ENCODE measurements at regions not wholly inside any gene's neighbourhood (a gene's known extent, or its start where the extent isn't known, plus 50 kb on each side); places are given as distances from the start of the nearest gene placed in this dataset.
A peak's percentile ranks its signal among the peaks of the same experiment; 100 is the strongest.
"Not testable (repeated sequence)": the region's sequence is repeated elsewhere in the genome, so short reads cannot be mapped to it uniquely, and the experiment has no call there.

DNA sequence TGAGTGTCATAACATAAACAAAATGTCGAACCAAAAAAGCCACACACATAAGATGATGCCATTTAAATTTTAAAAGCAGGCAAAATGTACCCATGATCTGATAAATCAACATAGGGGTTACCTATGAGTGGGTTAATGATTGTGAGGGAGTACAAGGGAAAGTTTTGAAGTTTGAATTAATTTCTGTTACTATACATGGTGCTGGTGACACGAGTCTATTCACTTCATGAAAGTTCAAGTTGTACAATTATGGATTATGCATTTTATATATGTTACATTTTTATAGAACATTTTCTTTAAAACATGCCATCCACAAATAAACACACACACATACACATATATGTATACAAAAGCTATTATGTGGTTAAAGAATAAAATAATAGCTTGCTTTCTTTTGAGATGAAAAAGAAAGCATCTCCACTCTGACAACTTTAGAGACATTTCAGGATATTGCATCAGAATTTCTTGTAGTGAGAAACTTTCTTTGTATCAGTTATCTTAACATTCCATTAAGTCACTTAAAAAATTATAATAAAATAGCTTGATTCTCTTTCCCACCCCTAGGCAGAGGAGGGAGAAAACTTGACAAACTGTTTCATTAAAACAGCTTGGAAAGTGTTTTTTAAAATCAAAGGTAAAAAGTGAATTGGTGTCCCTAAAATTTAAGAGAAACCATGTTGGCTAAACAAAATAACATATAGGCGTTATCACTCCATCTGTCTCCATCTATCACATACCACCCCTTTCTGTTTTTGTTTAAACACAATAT is 891.8 kb upstream of the NDST4 start:
- Histone ChIP-seq H3K4me3 (ENCODE audit: low read depth, low read length) (no peak overlapping the region), H3K27me3 (ENCODE audit: control insufficient read depth, insufficient read depth, low read length) (no peaks in the 10 kb centered on the region), H3K36me3 (ENCODE audit: control insufficient read depth, insufficient read depth, low read length) (no peaks in the 10 kb centered on the region), H3K4me1 (ENCODE audit: control insufficient read depth, insufficient read depth, low read length) (no peaks in the 10 kb centered on the region), H3K9ac (ENCODE audit: low read depth, low read length) (no peak overlapping the region), H3K9me3 (ENCODE audit: control insufficient read depth, insufficient read depth, low read length) (no peaks in the 10 kb centered on the region)

DNA sequence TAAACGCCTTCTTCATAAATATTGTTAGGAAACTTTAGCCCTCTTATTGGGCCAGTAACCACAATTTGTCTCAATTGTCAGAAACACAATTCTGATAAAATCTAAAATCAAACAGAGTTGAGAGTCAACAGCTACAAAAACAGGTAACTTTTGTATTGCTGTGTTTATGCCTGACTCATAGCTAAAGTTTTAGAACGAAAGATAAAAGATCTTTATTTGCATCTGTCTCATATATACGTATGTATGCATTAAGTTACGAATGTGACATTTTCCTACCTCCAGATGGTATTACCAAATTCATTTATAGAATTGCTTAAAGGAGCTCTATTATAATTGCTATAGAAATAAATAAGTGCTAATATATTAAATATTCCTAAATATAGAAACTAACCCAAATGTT is 887.9 kb upstream of the NDST4 start:
- Histone ChIP-seq H3K4me1 (ENCODE audit: control insufficient read depth, insufficient read depth, low read length) (no peaks in the 10 kb centered on the region), H3K4me3 (ENCODE audit: low read depth, low read length) (no peak overlapping the region), H3K27me3 (ENCODE audit: control insufficient read depth, insufficient read depth, low read length) (no peaks in the 10 kb centered on the region), H3K9ac (ENCODE audit: low read depth, low read length) (no peak overlapping the region), H3K9me3 (ENCODE audit: control insufficient read depth, insufficient read depth, low read length) (no peaks in the 10 kb centered on the region), H3K36me3 (ENCODE audit: control insufficient read depth, insufficient read depth, low read length) (no peaks in the 10 kb centered on the region)

DNA sequence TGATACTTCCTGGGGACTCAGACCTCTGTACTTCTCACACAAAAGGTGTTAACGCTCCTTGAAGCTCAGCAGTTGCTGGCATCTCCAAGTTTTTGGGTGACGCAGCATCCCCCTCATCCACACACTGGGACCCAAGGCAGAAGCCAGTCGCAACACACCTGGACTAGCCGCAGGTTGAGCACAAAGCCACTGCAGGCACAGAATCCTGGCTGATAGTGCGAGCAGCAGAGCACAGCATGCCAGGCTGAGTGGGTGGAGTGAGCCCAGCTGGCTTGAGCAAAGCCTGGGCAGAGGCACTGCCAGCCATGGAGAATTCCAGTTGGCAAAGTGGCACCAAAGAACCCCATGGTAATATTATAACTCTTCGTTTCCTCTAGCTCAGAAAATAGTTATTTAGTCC is 873.2 kb upstream of the NDST4 start:
- no peak overlapping the region for H3K4me3 ChIP-seq (ENCODE audit: low read depth, low read length)
- no peaks in the 10 kb centered on the region for H3K27me3 ChIP-seq (ENCODE audit: control insufficient read depth, insufficient read depth, low read length)
- no peak overlapping the region for H3K9ac ChIP-seq (ENCODE audit: low read depth, low read length)
- peaks cover 7% of the 10 kb centered on the region for H3K9me3 ChIP-seq (ENCODE audit: control insufficient read depth, insufficient read depth, low read length)
- no peaks in the 10 kb centered on the region for H3K36me3 ChIP-seq (ENCODE audit: control insufficient read depth, insufficient read depth, low read length)
- H3K4me1 ChIP-seq (ENCODE audit: control insufficient read depth, insufficient read depth, low read length) = no peaks in the 10 kb centered on the region

DNA sequence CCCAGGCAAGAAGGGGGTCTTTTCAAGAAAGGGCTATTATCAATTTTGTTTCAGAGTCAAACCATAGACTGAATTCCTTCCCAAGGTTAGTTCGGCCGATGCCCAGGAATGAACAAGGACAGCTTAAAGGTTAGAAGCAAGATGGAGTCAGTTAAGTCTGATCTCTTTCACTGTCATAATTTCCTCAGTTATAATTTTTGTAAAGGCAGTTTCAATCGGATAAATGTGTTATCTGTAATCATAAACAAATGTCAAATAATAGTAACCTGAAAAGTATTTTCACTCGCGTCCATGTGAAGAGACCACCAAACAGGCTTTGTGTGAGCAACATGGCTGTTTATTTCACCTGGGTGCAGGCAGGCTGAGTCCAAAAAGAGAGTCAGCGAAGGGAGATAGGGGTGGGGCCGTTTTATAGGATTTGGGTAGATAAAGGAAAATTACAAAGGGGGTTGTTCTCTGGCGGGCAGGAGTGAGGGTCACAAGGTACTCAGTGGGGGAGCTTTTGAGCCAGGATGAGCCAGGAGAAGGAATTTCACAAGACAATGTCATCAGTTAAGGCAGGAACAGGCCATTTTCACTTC is 862.1 kb upstream of the NDST4 start:
- not testable (repeated sequence) for H3K9me3 ChIP-seq (ENCODE audit: control insufficient read depth, insufficient read depth, low read length); H3K27me3 ChIP-seq (ENCODE audit: control insufficient read depth, insufficient read depth, low read length); H3K4me3 ChIP-seq (ENCODE audit: low read depth, low read length); H3K36me3 ChIP-seq (ENCODE audit: control insufficient read depth, insufficient read depth, low read length)
- H3K4me1 ChIP-seq (ENCODE audit: control insufficient read depth, insufficient read depth, low read length) = peaks cover 21% of the 10 kb centered on the region
- H3K9ac ChIP-seq (ENCODE audit: low read depth, low read length) = peak overlapping the region; percentile 24

DNA sequence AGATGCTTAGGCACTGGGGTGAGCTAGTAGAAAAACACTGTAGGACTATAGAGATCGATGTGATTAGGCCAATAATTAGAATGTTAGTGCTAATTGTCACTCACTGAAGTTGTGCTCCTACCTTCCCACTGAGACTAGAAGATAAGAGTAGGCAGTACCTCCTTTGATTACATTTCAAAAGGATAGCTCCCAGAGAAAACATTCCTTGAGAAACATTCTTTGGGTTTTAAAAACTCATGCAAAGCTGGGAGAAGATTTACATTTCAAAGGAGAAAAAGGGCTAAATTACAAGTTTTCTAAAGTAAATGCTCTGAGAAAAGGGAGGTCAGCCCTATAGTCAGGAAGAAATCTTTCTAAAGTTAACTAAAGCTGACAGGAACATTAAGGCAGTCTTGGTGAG is 860.3 kb upstream of the NDST4 start:
- Histone ChIP-seq H3K27me3 (ENCODE audit: control insufficient read depth, insufficient read depth, low read length) (no peaks in the 10 kb centered on the region), H3K4me3 (ENCODE audit: low read depth, low read length) (peak overlapping the region; percentile 24), H3K9me3 (ENCODE audit: control insufficient read depth, insufficient read depth, low read length) (no peaks in the 10 kb centered on the region), H3K4me1 (ENCODE audit: control insufficient read depth, insufficient read depth, low read length) (peaks cover 21% of the 10 kb centered on the region), H3K36me3 (ENCODE audit: control insufficient read depth, insufficient read depth, low read length) (no peaks in the 10 kb centered on the region), H3K9ac (ENCODE audit: low read depth, low read length) (no peak overlapping the region)

DNA sequence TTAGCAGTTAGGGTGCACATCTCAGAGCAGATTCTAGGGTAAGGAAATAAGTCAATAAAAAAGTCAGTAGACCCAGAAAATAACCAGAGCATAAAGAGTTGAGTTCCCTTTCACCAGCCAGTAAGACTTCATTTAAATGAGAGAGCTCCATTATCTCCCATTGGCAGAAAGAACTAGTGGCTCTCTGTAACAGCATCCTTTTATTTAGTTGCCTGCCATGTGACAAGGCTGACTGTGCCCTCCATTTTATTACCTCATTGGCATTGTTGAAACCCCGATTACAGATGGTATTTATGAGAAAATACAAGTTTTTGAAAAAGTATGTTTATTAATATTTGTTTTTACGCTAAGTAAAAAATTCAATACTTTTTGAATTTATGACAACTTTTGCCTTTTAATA is 859.5 kb upstream of the NDST4 start:
- Histone ChIP-seq H3K36me3 (ENCODE audit: control insufficient read depth, insufficient read depth, low read length) (no peaks in the 10 kb centered on the region), H3K27me3 (ENCODE audit: control insufficient read depth, insufficient read depth, low read length) (no peaks in the 10 kb centered on the region), H3K9me3 (ENCODE audit: control insufficient read depth, insufficient read depth, low read length) (no peaks in the 10 kb centered on the region), H3K4me3 (ENCODE audit: low read depth, low read length) (no peak overlapping the region), H3K4me1 (ENCODE audit: control insufficient read depth, insufficient read depth, low read length) (peaks cover 21% of the 10 kb centered on the region), H3K9ac (ENCODE audit: low read depth, low read length) (no peak overlapping the region)

DNA sequence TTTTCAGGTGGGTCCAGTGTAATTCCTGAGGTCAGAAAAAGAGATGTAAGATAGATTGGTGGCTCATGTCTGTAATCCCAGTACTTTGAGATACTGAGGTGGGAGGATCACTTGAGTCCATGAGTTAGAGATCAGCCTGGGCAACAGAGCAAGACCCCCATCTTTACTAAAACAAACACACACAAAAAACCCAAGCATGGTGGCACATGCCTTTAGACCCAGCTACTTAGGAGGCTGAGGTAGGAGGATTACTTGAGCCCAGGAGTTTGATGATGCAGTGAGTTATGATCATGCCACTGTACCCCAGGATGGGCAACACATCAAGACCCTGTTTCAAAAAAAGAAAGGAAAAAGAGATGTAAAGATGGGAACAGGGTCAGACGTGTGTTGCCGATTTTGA is 857.4 kb upstream of the NDST4 start:
- H3K9ac ChIP-seq (ENCODE audit: low read depth, low read length) = no peak overlapping the region
- no peaks in the 10 kb centered on the region for H3K27me3 ChIP-seq (ENCODE audit: control insufficient read depth, insufficient read depth, low read length)
- H3K9me3 ChIP-seq (ENCODE audit: control insufficient read depth, insufficient read depth, low read length) = no peaks in the 10 kb centered on the region
- H3K4me3 ChIP-seq (ENCODE audit: low read depth, low read length) = no peak overlapping the region
- H3K4me1 ChIP-seq (ENCODE audit: control insufficient read depth, insufficient read depth, low read length) = peaks cover 21% of the 10 kb centered on the region
- no peaks in the 10 kb centered on the region for H3K36me3 ChIP-seq (ENCODE audit: control insufficient read depth, insufficient read depth, low read length)

DNA sequence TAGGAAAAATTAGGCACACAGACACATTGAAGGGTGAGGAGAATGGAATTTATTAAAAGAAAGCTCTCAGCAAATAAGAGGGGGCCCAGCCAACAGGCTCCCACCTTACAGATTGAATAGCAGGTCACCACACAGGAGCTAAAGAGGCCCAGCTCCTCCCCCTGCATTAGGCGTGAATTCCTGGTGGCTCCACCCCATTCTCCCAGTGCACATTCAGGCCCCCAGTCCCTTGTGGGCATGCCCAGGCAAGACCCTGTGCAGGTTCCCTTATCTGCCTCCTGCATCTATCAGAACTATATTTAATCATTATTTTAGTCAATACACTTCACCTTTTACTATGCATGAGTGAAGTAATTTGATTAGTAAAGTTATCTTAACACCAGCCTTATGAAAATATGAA is 856.3 kb upstream of the NDST4 start:
- peaks cover 16% of the 10 kb centered on the region for H3K4me1 ChIP-seq (ENCODE audit: control insufficient read depth, insufficient read depth, low read length)
- no peak overlapping the region for H3K9ac ChIP-seq (ENCODE audit: low read depth, low read length)
- no peaks in the 10 kb centered on the region for H3K9me3 ChIP-seq (ENCODE audit: control insufficient read depth, insufficient read depth, low read length)
- no peak overlapping the region for H3K4me3 ChIP-seq (ENCODE audit: low read depth, low read length)
- no peaks in the 10 kb centered on the region for H3K36me3 ChIP-seq (ENCODE audit: control insufficient read depth, insufficient read depth, low read length)
- H3K27me3 ChIP-seq (ENCODE audit: control insufficient read depth, insufficient read depth, low read length) = no peaks in the 10 kb centered on the region

DNA sequence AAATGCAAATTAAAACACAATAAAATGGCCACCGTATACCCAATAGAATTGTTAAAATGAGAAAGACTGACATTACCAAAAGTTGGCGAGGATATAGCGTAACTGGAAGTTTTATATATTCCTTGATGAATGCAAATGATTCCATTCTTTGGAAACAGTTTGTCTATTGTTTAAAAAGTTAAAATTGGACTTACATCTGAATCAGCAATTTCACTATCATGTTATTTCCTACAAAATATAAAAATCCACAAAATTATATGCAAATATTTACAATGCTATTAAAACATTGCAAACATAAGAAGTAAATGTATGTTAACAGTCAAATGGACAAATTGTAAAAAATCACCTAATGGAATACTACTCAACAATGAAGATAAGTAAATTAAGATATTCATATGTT is 852.2 kb upstream of the NDST4 start:
- Histone ChIP-seq H3K4me3 (ENCODE audit: low read depth, low read length) (no peak overlapping the region), H3K4me1 (ENCODE audit: control insufficient read depth, insufficient read depth, low read length) (no peaks in the 10 kb centered on the region), H3K27me3 (ENCODE audit: control insufficient read depth, insufficient read depth, low read length) (no peaks in the 10 kb centered on the region), H3K9ac (ENCODE audit: low read depth, low read length) (no peak overlapping the region), H3K36me3 (ENCODE audit: control insufficient read depth, insufficient read depth, low read length) (no peaks in the 10 kb centered on the region), H3K9me3 (ENCODE audit: control insufficient read depth, insufficient read depth, low read length) (no peaks in the 10 kb centered on the region)

DNA sequence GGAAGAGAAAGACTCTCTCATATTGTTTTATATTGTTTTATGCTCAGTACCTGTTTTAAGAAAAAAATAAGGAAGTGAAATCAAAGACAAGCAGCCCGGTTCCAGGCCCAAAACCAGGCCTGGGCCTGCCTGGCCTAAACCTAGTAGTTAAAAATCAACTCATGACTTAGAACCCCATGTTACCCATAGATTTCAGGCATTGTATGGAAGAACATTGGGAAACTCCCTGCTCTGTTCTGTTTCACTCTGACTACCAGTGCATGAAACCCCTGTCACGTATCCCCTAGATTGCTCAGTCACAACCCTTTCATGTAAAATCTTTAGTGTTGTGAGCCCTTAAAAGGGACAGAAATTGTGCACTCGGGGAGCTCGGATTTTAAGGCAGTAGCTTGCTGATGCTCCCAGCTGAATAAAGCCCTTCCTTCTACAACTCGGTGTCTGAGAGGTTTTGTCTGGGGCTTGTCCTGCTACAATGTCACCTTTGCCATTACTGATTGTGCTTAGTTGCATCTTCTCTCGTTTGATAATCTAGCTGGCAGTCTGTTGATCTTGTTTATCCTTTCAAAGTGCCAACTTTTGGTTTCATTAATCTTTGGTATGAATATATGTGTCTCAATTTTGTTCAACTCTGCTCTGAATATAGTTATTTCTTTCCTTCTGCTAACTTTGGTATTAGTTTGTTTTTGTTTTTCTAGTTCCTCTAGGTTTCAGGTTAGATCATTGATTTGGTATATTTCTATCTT is 842.8 kb upstream of the NDST4 start:
- H3K36me3 ChIP-seq (ENCODE audit: control insufficient read depth, insufficient read depth, low read length); H3K9ac ChIP-seq (ENCODE audit: low read depth, low read length); H3K4me3 ChIP-seq (ENCODE audit: low read depth, low read length); H3K4me1 ChIP-seq (ENCODE audit: control insufficient read depth, insufficient read depth, low read length); H3K27me3 ChIP-seq (ENCODE audit: control insufficient read depth, insufficient read depth, low read length); H3K9me3 ChIP-seq (ENCODE audit: control insufficient read depth, insufficient read depth, low read length): not testable (repeated sequence)

DNA sequence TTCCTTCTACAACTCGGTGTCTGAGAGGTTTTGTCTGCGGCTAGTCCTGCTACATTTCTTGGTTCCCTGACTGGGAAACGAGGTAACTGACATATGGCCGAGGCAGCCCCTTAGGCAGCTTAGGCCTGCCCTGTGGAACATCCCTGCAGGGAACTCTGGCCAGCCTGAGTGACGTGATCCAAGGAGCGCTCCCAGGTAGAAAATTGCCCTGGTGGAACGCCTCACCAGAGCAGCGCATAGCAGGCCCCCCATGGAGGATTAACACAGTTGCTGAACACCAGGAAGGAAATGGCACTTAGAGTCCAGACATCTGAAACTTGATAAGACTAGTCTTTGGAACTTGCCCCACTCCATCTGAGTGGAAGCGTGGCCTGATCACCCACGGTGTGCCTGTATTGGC is 837.4 kb upstream of the NDST4 start:
- Histone ChIP-seq H3K4me3 (ENCODE audit: low read depth, low read length) (no peak overlapping the region), H3K27me3 (ENCODE audit: control insufficient read depth, insufficient read depth, low read length) (no peaks in the 10 kb centered on the region), H3K4me1 (ENCODE audit: control insufficient read depth, insufficient read depth, low read length) (no peaks in the 10 kb centered on the region), H3K9me3 (ENCODE audit: control insufficient read depth, insufficient read depth, low read length) (no peaks in the 10 kb centered on the region), H3K9ac (ENCODE audit: low read depth, low read length) (no peak overlapping the region), H3K36me3 (ENCODE audit: control insufficient read depth, insufficient read depth, low read length) (no peaks in the 10 kb centered on the region)

Measured in iPS-15b (cell line).